ENCODE measurements at regions not wholly inside any gene's neighbourhood (a gene's known extent, or its start where the extent isn't known, plus 50 kb on each side); places are given as distances from the start of the nearest gene placed in this dataset.

DNA sequence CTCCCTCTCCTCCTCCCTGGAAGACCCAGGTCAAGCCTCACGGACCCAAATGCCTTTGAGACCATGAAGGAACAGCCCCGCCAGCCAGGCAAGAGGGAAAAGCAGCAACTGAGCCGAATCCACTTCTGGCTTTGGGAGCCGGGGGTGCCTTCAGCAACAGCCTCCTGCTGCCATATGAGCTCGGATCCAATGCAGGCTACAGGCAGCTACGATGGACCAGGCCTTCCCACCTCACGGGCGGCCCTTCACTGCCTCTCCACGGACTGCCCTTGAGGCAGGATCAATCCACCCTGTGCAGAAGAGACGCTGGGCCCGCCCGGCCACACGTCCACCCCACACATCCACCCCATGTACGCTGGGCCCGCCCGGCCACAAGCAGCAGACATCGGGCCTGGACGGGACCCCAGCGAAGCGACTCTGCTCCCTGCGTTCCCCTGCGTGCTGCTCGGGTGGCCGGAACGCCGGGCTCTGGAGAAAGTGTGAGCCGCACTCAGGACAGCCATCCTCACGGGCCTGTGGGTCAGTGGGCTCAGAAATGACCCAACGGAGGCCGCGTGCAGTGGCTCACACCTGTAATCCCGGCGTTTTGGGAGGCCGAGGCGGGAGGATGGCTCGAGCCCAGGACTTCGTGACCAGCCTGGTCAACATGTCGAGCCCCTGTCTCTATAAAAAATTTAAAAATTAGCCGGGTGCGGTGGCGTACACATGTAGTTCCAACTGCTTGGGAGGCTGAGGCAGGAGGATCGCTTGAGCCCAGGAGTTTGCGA, 82.0 kb downstream of the FOXL3 start:
- Histone ChIP-seq H4K20me1 (ENCODE audit: control insufficient read depth, insufficient read depth) (no peaks in the 10 kb centered on the region), H3K27ac (ENCODE audit: control insufficient read depth, insufficient read depth) (no peak overlapping the region), H3K27me3 (replicated peaks in 1 of 2; ENCODE audit: control insufficient read depth in 2 of 2, insufficient read depth in 2 of 2, low read length in 1 of 2) (no peaks in the 10 kb centered on the region), H3K9me3 (replicated peaks; ENCODE audit: control insufficient read depth, insufficient read depth, low read length) (no peaks in the 10 kb centered on the region; the same call in 2 of the 3 replicates), H3K4me1 (ENCODE audit: control insufficient read depth, insufficient read depth, low read length) (no peaks in the 10 kb centered on the region), H3K4me2 (ENCODE audit: control insufficient read depth, insufficient read depth) (no peak overlapping the region), H2AFZ (ENCODE audit: control insufficient read depth, low read depth, low read length) (no peak overlapping the region), H3K9ac (ENCODE audit: control insufficient read depth, insufficient read depth, low read length) (no peak overlapping the region), H3K36me3 (ENCODE audit: control insufficient read depth in 2 of 2, insufficient read depth in 2 of 2, low read length in 1 of 2) (no peaks in the 10 kb centered on the region), H3K4me3 (no peak overlapping the region), H3K79me2 (ENCODE audit: control insufficient read depth, insufficient read depth, low read length) (no peaks in the 10 kb centered on the region)
- TF ChIP-seq, protein P1, sequence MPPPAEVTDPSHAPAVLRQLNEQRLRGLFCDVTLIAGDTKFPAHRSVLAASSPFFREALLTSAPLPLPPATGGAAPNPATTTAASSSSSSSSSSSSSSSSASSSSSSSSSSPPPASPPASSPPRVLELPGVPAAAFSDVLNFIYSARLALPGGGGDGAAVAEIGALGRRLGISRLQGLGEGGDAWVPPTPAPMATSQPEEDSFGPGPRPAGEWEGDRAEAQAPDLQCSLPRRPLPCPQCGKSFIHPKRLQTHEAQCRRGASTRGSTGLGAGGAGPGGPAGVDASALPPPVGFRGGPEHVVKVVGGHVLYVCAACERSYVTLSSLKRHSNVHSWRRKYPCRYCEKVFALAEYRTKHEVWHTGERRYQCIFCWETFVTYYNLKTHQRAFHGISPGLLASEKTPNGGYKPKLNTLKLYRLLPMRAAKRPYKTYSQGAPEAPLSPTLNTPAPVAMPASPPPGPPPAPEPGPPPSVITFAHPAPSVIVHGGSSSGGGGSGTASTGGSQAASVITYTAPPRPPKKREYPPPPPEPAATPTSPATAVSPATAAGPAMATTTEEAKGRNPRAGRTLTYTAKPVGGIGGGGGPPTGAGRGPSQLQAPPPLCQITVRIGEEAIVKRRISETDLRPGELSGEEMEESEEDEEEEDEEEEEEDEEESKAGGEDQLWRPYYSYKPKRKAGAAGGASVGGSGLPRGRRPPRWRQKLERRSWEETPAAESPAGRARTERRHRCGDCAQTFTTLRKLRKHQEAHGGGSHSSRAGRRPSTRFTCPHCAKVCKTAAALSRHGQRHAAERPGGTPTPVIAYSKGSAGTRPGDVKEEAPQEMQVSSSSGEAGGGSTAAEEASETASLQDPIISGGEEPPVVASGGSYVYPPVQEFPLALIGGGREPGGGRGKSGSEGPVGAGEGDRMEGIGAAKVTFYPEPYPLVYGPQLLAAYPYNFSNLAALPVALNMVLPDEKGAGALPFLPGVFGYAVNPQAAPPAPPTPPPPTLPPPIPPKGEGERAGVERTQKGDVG (CRISPR knock-in tag; IDR thresholded peaks at IDR 0.05) = no peak
- TF ChIP-seq FOXK2 (IDR thresholded peaks at IDR 0.05) (no peak), BRCA1 (IDR thresholded peaks at IDR 0.05; ENCODE audit: low read depth, low read length) (no peak), SMARCA5 (IDR thresholded peaks at IDR 0.05) (no peak), SRF (IDR thresholded peaks at IDR 0.05; ENCODE audit: low read depth in 2 of 2, low read length in 2 of 2) (no peak), NBN (IDR thresholded peaks at IDR 0.05) (no peak), ZNF217 (IDR thresholded peaks at IDR 0.05) (no peak)
- TF ChIP-seq, protein P2, sequence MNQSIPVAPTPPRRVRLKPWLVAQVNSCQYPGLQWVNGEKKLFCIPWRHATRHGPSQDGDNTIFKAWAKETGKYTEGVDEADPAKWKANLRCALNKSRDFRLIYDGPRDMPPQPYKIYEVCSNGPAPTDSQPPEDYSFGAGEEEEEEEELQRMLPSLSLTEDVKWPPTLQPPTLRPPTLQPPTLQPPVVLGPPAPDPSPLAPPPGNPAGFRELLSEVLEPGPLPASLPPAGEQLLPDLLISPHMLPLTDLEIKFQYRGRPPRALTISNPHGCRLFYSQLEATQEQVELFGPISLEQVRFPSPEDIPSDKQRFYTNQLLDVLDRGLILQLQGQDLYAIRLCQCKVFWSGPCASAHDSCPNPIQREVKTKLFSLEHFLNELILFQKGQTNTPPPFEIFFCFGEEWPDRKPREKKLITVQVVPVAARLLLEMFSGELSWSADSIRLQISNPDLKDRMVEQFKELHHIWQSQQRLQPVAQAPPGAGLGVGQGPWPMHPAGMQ (IDR thresholded peaks at IDR 0.05; ENCODE audit: borderline replicate concordance) = no peak
- no TSS peak for BruUV-seq (replicated peaks)
- FAIRE-seq (no peak), ATAC-seq (no peak), DNase-seq (ENCODE audit: low read depth, low spot score) (no peak)
- ChIA-PET SMC1A (ENCODE audit: uncharacterized antibody, unreplicated experiment) (no interaction called here), RAD21 (ENCODE audit: unreplicated experiment) (no interaction called here), CTCF (no interaction called here), POLR2A (no interaction called here)
- 82% methylated on average over 43 of the region's 43 CpGs for WGBS (ENCODE audit: insufficient coverage, insufficient replicate concordance, low lambda C conversion rate, missing lambda C conversion rate)
- in situ Hi-C loops (cut with MboI) = no loop called here
- intact Hi-C loops (cut with micrococcal nuclease; ENCODE audit: unreplicated experiment) = no loop called here

All from GM12878 (cell line).